ENCODE measurements at regions not wholly inside any gene's neighbourhood (a gene's known extent, or its start where the extent isn't known, plus 50 kb on each side); places are given as distances from the start of the nearest gene placed in this dataset.

- Mint-ChIP-seq H3K4me3 (no peak overlapping the region), H3K9me3 (no peaks in the 10 kb centered on the region), H3K27ac (no peak overlapping the region), H3K27me3 (ENCODE audit: low read depth) (no peaks in the 10 kb centered on the region), H3K4me1 (peaks cover 8% of the 10 kb centered on the region), H3K36me3 (no peaks in the 10 kb centered on the region)
- POLR2A ChIA-PET, result no interaction called here
- TF ChIP-seq E2F1 (CRISPR knock-in tag; IDR thresholded peaks at IDR 0.05), result no peak
- TF ChIP-seq, protein P1, sequence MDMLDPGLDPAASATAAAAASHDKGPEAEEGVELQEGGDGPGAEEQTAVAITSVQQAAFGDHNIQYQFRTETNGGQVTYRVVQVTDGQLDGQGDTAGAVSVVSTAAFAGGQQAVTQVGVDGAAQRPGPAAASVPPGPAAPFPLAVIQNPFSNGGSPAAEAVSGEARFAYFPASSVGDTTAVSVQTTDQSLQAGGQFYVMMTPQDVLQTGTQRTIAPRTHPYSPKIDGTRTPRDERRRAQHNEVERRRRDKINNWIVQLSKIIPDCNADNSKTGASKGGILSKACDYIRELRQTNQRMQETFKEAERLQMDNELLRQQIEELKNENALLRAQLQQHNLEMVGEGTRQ (CRISPR knock-in tag; IDR thresholded peaks at IDR 0.05), result no peak
- no peak for TF ChIP-seq AR (CRISPR knock-in tag; IDR thresholded peaks at IDR 0.05)
- TF ChIP-seq CREB1 (CRISPR knock-in tag; IDR thresholded peaks at IDR 0.05), result no peak
- TF ChIP-seq, protein P2, sequence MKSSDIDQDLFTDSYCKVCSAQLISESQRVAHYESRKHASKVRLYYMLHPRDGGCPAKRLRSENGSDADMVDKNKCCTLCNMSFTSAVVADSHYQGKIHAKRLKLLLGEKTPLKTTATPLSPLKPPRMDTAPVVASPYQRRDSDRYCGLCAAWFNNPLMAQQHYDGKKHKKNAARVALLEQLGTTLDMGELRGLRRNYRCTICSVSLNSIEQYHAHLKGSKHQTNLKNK (CRISPR knock-in tag; IDR thresholded peaks at IDR 0.05), result no peak
- TF ChIP-seq KAT7 (CRISPR knock-in tag; IDR thresholded peaks at IDR 0.05; ENCODE audit: borderline replicate concordance), result no peak
- no peak for TF ChIP-seq NR2C2 (CRISPR knock-in tag; IDR thresholded peaks at IDR 0.05)
- TF ChIP-seq E2F4 (CRISPR knock-in tag; IDR thresholded peaks at IDR 0.05; ENCODE audit: borderline replicate concordance, low read depth), result no peak
- no peak for TF ChIP-seq NFYB (CRISPR knock-in tag; conservative IDR thresholded peaks at IDR 0.05; ENCODE audit: low read depth)
- ATAC-seq (no peak), DNase-seq (ENCODE audit: low spot score) (no peak)
- CTCF ChIA-PET, result no interaction called here
These were observed 92.7 kb downstream of the PCSK1 start for GRCh38 chr5:96340357-96340756.

DNA sequence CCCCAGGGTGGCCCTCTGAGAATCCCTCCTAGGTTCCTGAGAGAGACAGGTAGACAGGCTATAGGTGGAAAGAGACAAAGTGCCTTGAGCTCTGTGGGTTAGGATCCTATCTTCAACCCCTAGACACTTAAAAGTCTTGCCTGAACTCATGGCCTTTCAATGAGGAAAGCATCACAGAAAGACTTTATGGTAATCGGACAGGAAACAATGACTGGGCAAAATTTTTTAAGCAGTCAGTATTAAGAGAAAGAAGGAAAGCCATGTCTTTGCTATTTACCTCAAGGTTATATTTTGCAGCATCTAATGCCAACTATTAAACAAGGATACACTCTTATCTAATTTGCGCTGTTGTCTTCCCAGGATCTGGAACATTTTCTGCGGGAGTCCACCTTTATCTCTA, 93.2 kb downstream of the PCSK1 start:
- H3K9me3 Mint-ChIP-seq, result no peaks in the 10 kb centered on the region
- DNase-seq (ENCODE audit: low spot score) (no peak), ATAC-seq (no peak)
- no peaks in the 10 kb centered on the region for H3K27me3 Mint-ChIP-seq (ENCODE audit: low read depth)
- ChIA-PET CTCF (no interaction called here), POLR2A (no interaction called here)
- TF ChIP-seq, protein P3, sequence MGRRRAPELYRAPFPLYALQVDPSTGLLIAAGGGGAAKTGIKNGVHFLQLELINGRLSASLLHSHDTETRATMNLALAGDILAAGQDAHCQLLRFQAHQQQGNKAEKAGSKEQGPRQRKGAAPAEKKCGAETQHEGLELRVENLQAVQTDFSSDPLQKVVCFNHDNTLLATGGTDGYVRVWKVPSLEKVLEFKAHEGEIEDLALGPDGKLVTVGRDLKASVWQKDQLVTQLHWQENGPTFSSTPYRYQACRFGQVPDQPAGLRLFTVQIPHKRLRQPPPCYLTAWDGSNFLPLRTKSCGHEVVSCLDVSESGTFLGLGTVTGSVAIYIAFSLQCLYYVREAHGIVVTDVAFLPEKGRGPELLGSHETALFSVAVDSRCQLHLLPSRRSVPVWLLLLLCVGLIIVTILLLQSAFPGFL (CRISPR knock-in tag; IDR thresholded peaks at IDR 0.05; ENCODE audit: borderline replicate concordance), result no peak
- TF ChIP-seq, protein P4, sequence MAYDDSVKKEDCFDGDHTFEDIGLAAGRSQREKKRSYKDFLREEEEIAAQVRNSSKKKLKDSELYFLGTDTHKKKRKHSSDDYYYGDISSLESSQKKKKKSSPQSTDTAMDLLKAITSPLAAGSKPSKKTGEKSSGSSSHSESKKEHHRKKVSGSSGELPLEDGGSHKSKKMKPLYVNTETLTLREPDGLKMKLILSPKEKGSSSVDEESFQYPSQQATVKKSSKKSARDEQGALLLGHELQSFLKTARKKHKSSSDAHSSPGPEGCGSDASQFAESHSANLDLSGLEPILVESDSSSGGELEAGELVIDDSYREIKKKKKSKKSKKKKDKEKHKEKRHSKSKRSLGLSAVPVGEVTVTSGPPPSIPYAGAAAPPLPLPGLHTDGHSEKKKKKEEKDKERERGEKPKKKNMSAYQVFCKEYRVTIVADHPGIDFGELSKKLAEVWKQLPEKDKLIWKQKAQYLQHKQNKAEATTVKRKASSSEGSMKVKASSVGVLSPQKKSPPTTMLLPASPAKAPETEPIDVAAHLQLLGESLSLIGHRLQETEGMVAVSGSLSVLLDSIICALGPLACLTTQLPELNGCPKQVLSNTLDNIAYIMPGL (CRISPR knock-in tag; IDR thresholded peaks at IDR 0.05), result no peak
- TF ChIP-seq, protein P5, sequence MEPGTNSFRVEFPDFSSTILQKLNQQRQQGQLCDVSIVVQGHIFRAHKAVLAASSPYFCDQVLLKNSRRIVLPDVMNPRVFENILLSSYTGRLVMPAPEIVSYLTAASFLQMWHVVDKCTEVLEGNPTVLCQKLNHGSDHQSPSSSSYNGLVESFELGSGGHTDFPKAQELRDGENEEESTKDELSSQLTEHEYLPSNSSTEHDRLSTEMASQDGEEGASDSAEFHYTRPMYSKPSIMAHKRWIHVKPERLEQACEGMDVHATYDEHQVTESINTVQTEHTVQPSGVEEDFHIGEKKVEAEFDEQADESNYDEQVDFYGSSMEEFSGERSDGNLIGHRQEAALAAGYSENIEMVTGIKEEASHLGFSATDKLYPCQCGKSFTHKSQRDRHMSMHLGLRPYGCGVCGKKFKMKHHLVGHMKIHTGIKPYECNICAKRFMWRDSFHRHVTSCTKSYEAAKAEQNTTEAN (CRISPR knock-in tag; IDR thresholded peaks at IDR 0.05), result no peak
- TF ChIP-seq NFYB (CRISPR knock-in tag; conservative IDR thresholded peaks at IDR 0.05; ENCODE audit: low read depth), result no peak
- TF ChIP-seq, protein P6, sequence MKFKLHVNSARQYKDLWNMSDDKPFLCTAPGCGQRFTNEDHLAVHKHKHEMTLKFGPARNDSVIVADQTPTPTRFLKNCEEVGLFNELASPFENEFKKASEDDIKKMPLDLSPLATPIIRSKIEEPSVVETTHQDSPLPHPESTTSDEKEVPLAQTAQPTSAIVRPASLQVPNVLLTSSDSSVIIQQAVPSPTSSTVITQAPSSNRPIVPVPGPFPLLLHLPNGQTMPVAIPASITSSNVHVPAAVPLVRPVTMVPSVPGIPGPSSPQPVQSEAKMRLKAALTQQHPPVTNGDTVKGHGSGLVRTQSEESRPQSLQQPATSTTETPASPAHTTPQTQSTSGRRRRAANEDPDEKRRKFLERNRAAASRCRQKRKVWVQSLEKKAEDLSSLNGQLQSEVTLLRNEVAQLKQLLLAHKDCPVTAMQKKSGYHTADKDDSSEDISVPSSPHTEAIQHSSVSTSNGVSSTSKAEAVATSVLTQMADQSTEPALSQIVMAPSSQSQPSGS (CRISPR knock-in tag; IDR thresholded peaks at IDR 0.05; ENCODE audit: borderline replicate concordance, low read depth), result no peak
- H3K4me3 Mint-ChIP-seq, result no peak overlapping the region
- H3K36me3 Mint-ChIP-seq, result no peaks in the 10 kb centered on the region
- peaks cover 8% of the 10 kb centered on the region for H3K4me1 Mint-ChIP-seq
- no peak overlapping the region for H3K27ac Mint-ChIP-seq
